NCI-H2029 treated with DMSO at 0.1 percent for 48 hours (cell line): ENCODE measurements at regions not wholly inside any gene's neighbourhood (a gene's known extent, or its start where the extent isn't known, plus 50 kb on each side); places are given as distances from the start of the nearest gene placed in this dataset.

Experiments
- DNase-seq: peaks from one replicate; lab custom pipeline; 2025; lab: John Stamatoyannopoulos, UW

- DNase-seq, result no peak
These were observed 553.8 kb downstream of the LRRIQ3 start for GRCh38 chr1:73644198-73644597.

- no peak for DNase-seq
These were observed 558.5 kb downstream of the LRRIQ3 start for GRCh38 chr1:73639494-73639893.

GRCh38 chr1:73637264-73637663, 560.7 kb downstream of the LRRIQ3 start:
- DNase-seq, result no peak

GRCh38 chr1:73635021-73635420, 563.0 kb downstream of the LRRIQ3 start:
- no peak for DNase-seq

- no peak for DNase-seq
These were observed 570.3 kb downstream of the LRRIQ3 start for GRCh38 chr1:73627723-73628122.

GRCh38 chr1:73626326-73626725, 571.6 kb downstream of the LRRIQ3 start:
- DNase-seq, result no peak

GRCh38 chr1:73623946-73624345, 574.0 kb downstream of the LRRIQ3 start:
- DNase-seq, result no peak

- DNase-seq, result no peak
These were observed 580.8 kb downstream of the LRRIQ3 start for GRCh38 chr1:73617145-73617544.

GRCh38 chr1:73611681-73612080, 586.3 kb downstream of the LRRIQ3 start:
- DNase-seq, result no peak

GRCh38 chr1:73604739-73605138, 593.2 kb downstream of the LRRIQ3 start:
- DNase-seq, result no peak

- DNase-seq, result no peak
These were observed 593.8 kb downstream of the LRRIQ3 start for GRCh38 chr1:73604211-73604610.

GRCh38 chr1:73593804-73594203, 604.2 kb downstream of the LRRIQ3 start:
- DNase-seq, result no peak

GRCh38 chr1:73593364-73593763, 604.6 kb downstream of the LRRIQ3 start:
- no peak for DNase-seq

GRCh38 chr1:73587080-73587479, 610.9 kb downstream of the LRRIQ3 start:
- no peak for DNase-seq

GRCh38 chr1:73577206-73577605, 620.8 kb downstream of the LRRIQ3 start:
- no peak for DNase-seq

GRCh38 chr1:73576083-73576482, 621.9 kb downstream of the LRRIQ3 start:
- DNase-seq, result no peak

- DNase-seq, result no peak
These were observed 633.7 kb downstream of the LRRIQ3 start for GRCh38 chr1:73564294-73564693.

GRCh38 chr1:73556270-73556669, 641.7 kb downstream of the LRRIQ3 start:
- DNase-seq, result no peak

GRCh38 chr1:73537400-73537799, 660.6 kb downstream of the LRRIQ3 start:
- DNase-seq, result no peak

- no peak for DNase-seq
These were observed 680.3 kb downstream of the LRRIQ3 start for GRCh38 chr1:73517603-73518191.

- DNase-seq, result no peak
These were observed 681.5 kb downstream of the LRRIQ3 start for GRCh38 chr1:73516451-73516850.

GRCh38 chr1:73511038-73511437, 686.9 kb downstream of the LRRIQ3 start:
- no peak for DNase-seq

- no peak for DNase-seq
These were observed 697.8 kb downstream of the LRRIQ3 start for GRCh38 chr1:73500154-73500553.

- DNase-seq, result no peak
These were observed 698.3 kb downstream of the LRRIQ3 start for GRCh38 chr1:73499671-73500070.

GRCh38 chr1:73491621-73492020, 706.4 kb downstream of the LRRIQ3 start:
- no peak for DNase-seq
